HG03135 (cell line): ENCODE measurements at regions not wholly inside any gene's neighbourhood (a gene's known extent, or its start where the extent isn't known, plus 50 kb on each side); places are given as distances from the start of the nearest gene placed in this dataset.

ENCODE experiments used
- ATAC-seq: cut with Tn5 transposase; IDR thresholded peaks from one replicate; pipeline ENCODE4 v1.9.1; 2021; ENCODE audit warnings: mild to moderate bottlenecking, moderate library complexity; ENCODE audit not compliant: unreplicated experiment

GRCh38 chr9:19600538-19600937 is 188.3 kb downstream of the SLC24A2 start:
- no peak for ATAC-seq

GRCh38 chr9:19598722-19599121 is 189.9 kb downstream of the ACER2 start:
- ATAC-seq, result no peak

DNA sequence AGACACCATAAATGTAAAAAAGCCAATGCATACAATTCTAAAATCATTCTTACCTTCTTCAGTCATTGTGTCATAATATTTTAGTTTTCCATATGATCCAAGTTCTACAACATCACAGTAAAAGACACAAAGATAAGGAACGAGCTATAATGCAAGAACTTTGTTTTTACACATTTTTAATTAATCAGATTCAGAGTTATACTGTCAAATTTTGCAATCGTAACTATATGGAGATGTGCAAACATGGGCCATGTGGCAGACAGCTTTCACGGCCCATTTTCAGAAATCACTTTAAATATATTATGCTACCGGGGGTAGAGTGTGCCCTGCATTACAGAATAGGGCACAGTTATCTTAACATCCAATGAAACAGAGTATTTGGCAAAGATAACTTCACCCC is 188.4 kb downstream of the ACER2 start:
- ATAC-seq, result no peak

DNA sequence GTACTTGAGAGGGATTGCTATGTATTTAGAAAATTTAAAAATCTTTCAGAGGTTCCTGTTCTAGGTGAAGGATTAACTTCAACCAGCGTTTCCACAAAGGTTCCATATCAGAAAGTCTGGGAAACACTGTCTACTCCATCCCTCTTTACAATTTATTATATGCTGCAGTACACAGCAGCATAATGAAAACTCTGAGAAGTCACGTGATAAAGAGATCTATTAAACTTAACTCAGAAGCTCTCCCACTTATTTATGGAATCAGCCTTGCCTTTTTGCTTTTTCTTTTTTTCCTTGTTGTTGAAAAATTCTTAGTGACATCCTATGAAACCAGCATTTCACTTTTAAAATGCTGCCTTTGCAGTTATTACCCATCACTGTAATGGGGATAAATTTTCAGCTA is 186.2 kb downstream of the ACER2 start:
- ATAC-seq, result no peak

GRCh38 chr9:19587678-19588077 is 178.9 kb downstream of the ACER2 start:
- ATAC-seq, result no peak

DNA sequence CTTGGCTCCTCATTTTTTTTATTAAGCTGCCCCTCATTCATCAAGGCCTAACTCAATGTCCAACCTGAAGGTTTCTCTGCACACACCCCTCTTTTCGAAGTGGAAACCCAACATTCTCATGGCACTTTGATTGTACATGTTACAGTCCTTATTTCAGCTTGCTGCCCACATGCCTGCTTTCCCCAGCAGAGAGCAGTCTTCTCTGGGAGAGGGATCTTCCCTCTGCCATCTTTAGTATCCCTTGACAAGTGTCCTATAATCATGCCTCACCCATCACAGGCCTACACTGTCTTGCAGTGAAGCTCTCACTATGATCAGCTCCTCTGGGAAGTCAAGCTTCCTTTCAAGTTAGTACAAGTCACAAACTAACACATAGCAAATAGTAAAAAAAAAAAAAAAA is 175.1 kb downstream of the ACER2 start:
- ATAC-seq, result no peak

DNA sequence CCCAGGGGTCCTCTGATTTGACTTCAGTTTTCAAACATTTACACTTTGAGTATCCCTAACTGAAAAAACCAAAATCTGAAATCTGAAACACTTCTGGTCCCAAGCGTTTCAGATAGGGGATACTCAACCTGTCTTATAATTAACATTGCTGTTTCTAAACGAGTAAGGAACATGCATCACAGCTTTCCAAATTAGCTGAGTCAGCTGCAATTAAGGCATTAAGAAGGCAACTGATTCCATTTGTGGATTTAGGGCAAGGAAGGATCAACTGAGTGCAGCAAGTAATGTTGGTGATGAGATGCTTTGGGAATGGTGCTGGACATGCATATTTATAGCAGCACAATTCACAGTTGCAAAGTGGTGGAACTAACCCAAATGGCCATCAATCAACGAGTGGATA is 168.6 kb downstream of the ACER2 start:
- ATAC-seq, result no peak

- no peak for ATAC-seq
These were observed 160.1 kb downstream of the ACER2 start for GRCh38 chr9:19568946-19569345.

DNA sequence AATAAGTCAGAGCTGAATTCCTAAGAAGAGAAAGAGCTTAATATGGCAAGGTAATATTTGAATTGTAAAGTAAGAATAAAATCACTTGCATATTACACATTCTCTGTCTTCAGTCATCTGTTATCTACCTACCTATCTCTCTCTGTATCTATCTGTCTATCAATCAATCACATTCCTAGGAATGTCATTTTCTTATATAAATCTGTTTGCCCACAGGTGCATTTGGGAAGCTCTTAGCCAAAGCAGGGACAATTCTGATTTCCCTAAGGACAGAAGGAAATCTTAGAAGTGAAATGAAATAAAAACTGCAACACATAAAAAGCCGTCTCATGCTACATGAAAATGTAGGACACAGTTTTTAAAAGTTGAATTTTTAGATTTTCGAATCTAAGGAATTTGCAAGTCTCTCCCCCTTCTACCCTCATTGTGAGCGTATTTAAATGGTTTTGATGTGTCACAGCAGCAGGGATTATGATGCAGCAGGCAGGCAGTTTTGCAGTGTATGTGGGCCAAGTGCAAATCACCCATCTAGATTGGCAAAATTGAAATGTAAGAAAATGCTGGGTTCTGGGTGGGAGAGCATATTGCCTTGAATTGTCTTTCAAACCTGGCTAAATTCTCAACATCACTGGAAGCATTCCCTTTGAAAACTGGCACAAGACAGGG is 155.7 kb downstream of the ACER2 start:
- ATAC-seq, result no peak

DNA sequence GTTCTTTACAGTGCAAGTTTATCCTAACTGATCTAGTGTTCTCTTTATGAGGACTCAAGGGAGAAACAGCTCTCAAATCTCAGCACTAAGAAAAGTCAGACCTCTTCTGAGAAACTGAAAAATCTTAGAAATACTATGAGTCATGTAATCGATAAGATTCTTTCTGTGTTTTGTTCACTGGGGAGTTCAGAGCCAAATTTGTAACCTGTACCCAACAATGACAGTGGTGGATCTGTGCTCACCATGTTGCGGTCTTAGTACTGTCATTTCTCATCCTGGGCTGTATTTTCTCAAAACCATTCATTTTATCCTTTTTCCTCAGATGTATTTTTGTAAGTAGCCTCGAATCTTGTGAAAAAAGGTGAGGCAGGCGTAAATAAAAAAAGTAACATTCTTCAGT is 146.4 kb downstream of the ACER2 start:
- ATAC-seq, result no peak

- ATAC-seq, result no peak
These were observed 145.7 kb downstream of the ACER2 start for GRCh38 chr9:19554529-19554928.

GRCh38 chr9:19553441-19553840 is 144.6 kb downstream of the ACER2 start:
- no peak for ATAC-seq

GRCh38 chr9:19552282-19553105 is 143.7 kb downstream of the ACER2 start:
- ATAC-seq, result no peak

- ATAC-seq, result peak; percentile 64
These were observed 142.5 kb downstream of the ACER2 start for GRCh38 chr9:19551124-19551929.

GRCh38 chr9:19550009-19550408 is 141.2 kb downstream of the ACER2 start:
- ATAC-seq, result no peak

DNA sequence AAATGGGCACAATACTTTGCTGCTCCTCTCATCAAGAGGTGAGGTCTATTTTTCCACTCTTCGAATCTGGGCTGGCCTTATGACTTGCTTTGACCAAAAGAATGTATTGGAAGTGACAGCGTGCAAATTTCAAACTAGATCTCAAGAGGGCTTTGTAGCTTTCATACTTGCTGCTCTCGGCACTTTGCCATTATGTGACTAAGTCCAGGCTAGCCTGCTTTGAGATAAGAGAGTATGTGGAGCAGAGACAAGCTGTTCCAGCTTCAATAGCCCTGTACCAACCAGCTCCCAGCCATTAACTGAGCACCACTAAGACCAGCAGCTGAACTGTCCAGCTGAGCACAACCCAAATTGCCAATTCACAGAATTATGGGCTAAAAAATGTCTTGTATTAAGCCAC is 124.6 kb downstream of the ACER2 start:
- ATAC-seq, result no peak

- ATAC-seq, result no peak
These were observed 118.9 kb downstream of the ACER2 start for GRCh38 chr9:19527663-19528062.

DNA sequence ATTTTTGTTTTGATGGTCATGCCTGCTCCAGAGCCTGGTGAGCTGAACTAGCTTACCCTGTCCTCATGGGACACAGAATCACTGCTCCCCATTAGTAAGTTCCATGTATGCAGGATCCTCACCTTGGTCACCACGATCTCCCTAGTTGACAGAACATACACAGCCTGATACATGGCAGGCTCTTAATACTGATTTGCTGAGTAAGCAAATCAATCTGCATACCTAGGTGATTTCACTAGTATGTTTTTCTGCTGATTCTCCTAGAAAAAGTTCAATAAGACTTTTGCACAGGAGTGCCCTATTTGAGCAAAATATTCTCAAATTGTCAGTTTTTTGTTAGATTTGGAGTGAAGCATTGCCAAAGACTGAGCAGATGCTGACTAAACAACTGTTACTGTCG is 113.7 kb downstream of the ACER2 start:
- no peak for ATAC-seq

- ATAC-seq, result no peak
These were observed 112.4 kb downstream of the ACER2 start for GRCh38 chr9:19521205-19521604.

DNA sequence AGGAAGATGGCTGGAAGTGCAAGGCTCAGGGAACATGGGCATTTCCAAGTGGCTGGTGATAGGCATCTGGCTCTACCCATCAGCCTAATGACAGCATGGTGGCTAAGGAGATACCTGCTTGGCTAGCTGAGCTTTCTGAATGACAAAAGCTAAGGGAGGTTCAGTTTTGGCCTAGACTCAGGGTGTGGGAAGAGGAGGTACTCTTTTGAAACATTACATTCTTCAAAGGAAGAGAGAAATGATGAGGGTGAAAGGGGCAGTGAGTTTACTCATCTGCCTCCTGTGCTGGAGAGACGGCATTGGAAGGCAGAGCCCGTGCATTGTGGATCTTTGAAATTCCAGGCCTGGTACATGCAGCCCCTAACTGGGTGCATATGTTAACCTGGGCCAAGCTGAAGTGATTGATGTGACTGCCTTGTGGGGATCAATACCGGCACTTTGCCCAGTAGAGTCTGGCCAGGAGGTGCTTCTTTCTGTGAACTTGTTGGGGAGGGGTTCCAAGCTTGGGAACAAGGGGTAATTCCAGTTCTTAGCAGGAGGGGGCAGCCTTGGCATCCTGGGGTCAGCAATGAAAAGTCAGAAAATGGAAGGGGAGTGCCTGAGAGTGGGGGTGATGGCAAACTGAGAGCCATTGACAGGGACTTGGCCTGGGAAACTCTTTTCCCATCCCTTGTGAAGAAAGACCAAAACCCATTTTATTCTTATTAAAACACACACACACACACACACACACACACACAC is 108.6 kb downstream of the ACER2 start:
- ATAC-seq, result no peak

GRCh38 chr9:19516348-19516747 is 107.5 kb downstream of the ACER2 start:
- ATAC-seq, result no peak
